GM21528 (cell line): ENCODE measurements at regions not wholly inside any gene's neighbourhood (a gene's known extent, or its start where the extent isn't known, plus 50 kb on each side); places are given as distances from the start of the nearest gene placed in this dataset.
A peak's percentile ranks its signal among the peaks of the same experiment; 100 is the strongest.
"Not testable (repeated sequence)": the region's sequence is repeated elsewhere in the genome, so short reads cannot be mapped to it uniquely, and the experiment has no call there.

Source experiments
- ATAC-seq: cut with Tn5 transposase; IDR thresholded peaks from one replicate; pipeline ENCODE4 v1.9.1; 2021; ENCODE audit warnings: mild to moderate bottlenecking, moderate library complexity; ENCODE audit not compliant: unreplicated experiment, low FRiP score

DNA sequence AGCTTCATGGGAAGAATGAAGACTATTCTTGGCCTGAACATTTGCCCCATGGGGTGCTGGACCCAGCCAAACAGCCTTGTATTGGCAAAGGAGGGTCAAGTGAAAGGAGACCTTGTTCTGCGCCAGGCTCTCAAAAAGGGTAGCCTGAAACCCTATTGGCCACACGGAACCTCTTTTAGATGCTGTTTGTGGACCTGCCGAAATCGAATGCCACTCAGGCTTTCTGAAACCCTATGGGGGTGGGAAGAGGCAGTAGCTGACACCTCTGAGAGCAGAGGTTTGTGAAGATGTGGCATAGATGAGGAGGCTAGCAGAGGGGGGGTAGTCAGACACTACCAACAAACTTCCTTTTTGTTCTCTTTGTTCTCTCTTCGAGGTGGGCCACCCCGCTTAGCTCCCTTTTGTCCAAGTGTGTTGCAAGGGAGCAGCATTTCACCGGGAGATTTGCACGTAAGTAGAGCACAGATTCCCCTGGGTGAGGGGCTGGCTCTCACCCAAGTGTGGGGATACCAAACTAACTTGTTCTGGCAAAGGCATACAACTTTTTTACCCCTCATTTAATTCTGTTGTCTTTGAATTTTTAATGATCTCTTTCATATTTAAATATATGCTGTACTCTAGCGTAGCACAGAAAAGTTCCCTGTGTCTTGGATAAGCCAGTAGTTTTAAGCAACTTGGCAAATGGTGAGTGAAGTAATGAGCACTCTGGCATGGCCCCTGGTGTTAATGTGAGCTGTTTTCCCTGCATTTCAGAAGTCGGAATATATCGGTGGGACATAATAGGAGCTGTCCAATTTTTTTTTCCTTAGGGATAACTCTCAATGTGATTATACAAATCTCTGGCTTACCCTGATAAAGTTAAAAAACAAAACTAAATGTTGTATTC is 107.7 kb downstream of the SEPTIN7 start:
- ATAC-seq = no peak

DNA sequence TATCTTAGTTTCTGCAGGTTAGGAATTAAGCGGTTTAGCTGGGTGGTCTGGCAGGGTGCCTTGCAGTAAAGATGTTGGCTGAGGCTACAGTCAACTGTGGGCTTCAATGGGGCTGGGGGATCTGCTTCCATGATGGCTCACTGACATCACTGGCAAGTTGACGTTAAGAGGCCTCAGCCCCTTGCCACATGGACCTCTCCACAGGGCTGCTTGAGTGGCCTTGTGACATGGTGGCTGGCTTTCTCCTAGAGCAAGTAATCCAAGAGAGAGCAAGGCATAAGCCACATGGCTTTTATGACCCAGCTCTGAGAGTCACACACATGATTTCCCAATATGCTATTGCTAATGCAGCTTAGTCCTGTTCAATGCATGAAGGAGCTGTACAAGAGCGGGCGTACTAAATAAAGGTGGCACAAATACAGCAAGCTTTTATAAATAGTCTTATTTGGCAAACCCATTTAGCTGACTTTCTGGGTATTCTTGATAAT is 109.1 kb downstream of the SEPTIN7 start:
- ATAC-seq = no peak

DNA sequence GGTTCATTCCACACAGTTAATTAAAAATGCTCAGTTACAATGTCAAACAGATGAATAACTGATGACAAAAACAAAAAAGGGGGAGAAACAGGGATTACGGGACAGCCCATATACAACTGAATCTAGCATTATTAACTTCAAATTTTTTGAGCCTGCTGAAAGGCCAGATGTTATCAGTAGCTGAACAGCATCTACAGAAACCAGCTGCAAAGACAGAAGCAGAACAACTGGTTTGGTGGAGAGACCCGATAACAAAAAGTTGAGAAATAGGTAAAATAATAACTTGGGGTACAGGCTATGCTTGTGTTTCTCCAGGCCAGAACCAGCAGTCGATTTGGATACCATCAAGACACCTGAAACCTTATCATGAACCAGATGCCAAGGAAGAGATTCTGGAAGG is 109.8 kb downstream of the SEPTIN7 start:
- not testable (repeated sequence) for ATAC-seq

DNA sequence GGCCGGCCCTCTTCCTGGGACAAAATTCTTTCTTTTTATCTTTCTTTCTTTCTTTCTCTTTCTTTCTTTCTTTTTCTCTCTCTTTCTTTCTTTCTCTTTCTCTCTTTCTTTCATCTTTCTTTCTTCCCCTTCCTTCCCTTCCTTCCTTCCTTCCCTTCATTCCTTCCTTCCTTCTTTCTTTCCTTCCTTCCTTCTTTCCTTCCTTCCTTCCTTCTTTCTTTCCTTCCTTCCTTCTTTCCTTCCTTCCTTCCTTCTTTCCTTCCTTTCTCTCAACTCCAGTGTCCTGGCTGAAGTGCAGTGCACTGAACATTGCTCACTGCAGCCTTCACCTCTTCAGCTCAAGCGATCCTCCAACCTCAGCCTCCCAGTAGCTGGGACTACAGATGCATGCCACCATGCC is 112.5 kb downstream of the SEPTIN7 start:
- ATAC-seq = not testable (repeated sequence)

DNA sequence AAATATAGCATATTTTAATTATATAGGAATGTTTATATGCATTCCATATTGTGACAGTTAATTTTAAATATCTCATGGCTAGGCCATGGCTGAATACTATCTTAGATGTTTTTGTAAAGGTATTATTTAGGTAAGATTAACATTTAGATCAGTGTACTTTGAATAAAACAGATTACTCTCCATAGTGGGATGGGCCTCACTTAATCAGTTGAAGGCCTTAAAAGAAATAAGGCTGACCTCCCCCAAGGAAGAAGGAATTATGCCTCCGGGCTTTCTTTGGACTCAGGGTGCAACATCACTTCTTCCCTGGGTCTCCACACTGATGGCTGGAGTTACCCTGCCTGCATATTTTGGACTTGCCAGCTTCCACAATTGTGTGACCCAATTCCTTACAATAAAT is 113.4 kb downstream of the SEPTIN7 start:
- not testable (repeated sequence) for ATAC-seq

DNA sequence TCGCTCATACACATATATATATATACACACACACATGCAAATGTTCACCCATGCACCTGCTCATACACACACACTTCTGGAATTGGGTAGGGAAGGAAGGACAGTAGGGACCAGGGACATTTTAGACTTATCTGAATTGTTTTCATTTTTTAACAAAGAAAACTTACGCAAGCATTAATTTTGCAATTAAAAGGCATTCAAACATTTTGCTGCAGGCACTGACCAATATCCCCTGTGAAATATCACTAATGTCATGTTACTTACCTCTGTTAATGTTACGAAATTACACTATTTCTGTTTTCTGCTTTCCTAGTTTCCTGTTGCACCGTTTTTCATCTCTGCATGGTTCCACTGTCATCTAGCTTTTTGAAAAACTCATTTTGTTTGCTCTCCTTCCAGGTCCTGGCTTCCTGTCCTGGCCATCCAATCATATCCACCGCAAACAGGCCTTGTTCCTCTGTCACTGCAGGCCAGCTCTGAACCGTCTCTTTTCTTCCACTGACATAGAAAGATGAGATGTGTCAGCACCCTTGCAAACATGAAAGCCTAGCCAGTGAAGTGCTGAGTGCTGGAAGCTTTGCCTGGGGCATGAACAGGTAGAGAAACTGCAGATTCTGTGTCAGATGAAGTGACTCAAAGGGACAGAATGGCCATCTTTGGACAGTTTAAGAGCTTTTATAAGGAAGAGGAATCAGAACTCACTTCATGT is 114.5 kb downstream of the SEPTIN7 start:
- ATAC-seq = not testable (repeated sequence)

DNA sequence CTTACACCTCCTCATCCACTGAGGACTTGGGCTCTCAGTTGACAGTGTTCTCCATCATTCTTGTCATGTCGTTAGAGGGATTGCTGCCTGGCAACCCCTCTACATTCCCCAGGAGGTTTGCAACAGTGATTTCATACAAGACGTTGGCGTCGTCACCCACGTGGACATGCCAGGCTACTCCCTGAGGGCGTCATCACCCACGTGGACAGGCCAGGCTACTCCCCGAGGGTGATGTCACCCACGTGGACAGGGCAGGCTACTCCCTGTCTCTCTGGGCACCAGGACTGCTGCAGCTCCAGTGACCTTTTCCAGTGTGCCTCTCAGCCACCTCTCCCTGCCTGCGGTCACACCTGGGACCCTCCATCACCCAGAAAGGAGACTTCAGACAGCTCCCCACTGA is 117.4 kb downstream of the SEPTIN7 start:
- not testable (repeated sequence) for ATAC-seq

DNA sequence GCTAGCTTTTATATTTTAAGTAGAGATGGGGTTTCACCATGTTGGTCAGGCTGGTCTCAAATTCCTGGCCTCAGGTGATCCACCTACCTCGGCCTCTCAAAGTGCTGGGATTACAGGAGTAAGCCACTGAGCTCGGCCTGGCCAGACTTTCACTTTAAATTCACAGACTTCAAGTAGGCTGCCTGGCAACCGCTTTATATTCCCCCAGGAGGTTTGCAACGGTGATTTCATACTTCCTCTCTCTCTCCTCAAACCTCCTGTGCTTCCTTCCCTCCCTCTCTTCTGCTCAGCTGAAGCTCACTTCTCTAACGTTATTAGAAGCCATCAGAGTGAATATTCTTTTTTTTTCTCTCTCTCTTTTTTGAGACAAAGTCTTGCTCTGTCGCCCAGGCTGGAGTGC is 118.8 kb downstream of the SEPTIN7 start:
- ATAC-seq = peak; percentile 61

DNA sequence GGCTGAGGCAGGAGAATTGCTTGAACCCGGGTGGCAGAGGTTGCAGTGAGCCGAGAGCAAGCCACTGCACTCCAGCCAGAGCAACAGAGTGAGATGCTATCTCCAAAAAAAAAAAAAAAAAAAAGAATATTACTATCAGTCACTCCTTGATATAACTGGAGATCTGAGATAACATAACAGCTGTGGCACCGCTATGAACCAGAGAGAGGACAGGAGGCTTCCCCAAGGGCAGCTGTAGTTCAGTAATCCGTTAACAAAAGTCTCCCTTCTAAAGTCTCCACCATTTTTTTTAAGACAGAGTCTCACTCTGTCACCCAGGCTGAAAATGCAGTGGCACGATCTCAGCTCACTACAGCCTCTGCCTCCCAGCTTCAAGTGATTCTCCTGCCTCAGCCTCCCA is 120.5 kb downstream of the SEPTIN7 start:
- ATAC-seq = not testable (repeated sequence)

DNA sequence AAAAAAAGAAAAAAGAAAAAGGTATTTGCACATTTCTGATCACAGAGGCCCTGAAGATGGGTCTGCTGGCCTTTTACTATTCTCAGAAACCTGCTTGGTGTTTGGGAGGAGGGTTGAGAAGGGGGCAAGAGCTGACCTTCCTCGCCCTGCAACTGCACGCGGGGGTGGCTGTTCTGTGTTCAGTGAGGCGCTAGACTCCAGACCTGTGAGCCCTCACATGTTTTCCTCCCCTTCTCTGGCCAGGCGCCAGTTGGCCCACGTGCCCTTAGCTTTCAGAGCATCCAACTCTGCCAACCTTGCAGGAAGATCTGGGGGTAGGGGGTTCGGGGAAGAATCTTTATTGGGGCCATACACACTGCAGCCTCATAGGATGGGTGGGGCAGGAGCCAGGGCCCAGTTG is 123.8 kb downstream of the SEPTIN7 start:
- not testable (repeated sequence) for ATAC-seq

DNA sequence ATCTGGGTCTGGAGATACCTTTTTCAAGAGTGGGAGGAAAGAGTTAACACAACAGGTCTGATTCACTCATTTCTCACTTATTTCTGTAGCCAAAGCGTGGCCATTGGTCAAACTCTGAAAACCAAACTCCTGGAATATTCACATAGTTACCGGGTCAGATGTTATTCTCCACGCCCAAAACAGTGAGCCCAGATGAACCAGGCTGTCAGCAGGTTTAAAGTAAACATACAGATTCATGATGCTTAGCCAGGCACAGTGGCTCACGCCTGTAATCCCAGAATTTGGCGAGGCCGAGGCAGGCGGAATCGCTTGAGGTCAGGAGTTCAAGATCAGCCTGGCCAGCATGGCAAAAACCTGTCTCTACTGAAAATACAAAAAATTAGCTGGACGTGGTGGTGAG is 126.1 kb downstream of the SEPTIN7 start:
- not testable (repeated sequence) for ATAC-seq

DNA sequence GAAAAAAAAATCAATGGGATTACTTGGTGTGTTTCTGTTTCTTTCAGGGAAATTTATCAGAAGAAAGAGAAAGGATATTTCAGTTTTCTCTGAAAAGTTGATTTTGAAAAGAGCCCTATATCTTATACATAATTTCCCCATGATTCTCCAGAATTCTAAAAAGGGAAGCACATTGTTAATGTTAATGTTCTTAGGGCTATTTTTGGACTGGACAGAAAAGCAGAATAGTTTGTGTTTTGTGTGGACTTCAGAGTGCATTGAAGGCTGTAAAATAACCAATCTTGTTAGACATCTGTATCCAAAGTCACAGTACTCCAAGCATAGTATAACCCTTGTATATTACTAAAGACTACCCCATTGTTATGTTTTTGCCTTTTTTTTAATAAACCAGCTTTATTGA is 130.3 kb downstream of the SEPTIN7 start:
- not testable (repeated sequence) for ATAC-seq

DNA sequence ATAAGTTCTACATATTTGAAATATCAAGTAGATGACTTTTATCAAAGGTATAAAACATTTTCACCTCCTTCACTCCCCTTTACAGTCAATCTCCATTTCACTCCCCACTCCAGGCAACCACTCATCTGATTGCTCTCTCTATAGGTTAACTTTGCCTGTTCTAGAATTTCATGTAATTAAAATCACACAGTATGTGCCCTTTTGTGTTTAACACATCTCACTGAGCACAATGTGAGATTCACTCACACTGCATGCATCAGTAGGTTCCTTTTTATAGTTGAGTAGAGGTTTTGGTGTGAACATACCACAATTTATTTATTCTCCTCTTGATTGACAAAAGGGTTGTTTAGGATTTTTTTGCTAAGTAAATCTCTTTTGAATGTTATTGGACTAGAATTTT is 130.7 kb downstream of the SEPTIN7 start:
- not testable (repeated sequence) for ATAC-seq

DNA sequence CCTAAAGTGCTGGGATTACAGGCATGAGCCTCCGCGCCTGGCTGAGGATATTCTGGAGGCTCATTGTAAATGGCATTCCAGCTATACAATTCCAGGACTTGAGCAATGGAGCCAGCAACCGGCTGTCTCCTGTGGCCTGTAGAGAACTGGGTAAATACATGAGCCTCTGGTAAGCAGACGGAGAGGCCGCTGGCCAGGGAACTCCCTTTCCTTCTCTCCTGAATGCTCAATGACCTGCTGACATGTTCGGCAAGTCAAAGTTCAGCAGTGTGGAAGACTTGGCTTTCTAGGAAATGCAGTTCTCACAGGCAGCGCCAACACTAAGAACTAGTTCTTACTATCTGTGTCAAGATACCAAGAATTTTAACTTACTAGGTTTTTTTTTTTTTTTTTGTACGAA is 139.8 kb downstream of the SEPTIN7 start:
- ATAC-seq = not testable (repeated sequence)

DNA sequence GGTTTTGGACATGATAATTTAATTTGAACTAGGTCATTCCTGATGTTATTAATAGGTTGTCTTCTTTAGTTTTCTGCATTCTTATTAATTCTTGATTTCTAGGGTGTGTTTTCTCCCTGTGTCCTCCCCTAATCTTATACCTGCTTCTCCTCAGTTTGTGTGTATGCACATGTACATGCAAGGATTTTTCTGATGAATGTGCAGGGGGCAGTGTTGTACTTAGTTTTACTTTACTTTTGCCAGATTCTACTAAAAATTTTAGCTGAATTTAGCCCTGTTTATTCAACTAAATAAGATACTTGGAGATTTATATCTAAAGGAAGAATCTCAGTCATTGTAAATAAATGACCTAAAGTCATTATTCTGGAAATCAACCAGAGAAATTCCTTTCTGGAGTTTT is 144.8 kb downstream of the SEPTIN7 start:
- not testable (repeated sequence) for ATAC-seq

DNA sequence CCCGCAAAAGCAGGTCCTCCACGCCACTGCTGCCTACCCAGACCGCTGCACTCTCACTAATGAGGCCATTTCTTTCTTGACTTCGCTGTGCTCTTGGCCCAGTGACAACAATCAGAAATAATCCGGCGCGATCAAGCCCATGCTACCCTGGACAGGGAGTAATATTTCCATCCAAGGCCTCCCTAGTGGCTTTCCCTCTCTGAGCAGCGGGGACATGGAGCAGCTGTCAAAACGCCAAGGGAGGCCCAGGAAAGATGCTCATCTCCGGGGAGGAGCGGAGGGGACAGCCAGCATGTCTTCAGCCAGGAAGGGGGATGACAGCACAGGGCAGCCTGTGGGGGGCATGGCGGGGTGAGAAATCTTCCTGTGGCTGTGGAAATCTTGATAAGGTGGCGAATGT is 154.9 kb downstream of the SEPTIN7 start:
- ATAC-seq = not testable (repeated sequence)

DNA sequence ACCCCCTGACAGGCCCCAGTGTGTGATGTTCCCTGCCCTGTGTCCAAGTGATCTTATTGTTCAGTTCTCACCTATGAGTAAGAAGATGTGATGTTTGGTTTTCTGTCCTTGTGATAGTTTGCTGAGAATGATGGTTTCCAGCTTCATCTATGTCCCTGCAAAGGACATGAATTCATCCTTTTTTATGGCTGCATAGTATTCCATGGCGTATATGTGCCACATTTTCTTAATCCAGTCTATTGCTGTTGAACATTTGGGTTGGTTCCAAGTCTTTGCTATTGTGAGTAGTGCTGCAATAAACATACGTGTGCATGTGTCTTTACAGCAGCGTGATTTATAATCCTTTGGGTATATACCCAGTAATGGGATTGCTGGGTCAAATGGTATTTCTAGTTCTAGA is 156.1 kb downstream of the SEPTIN7 start:
- ATAC-seq = not testable (repeated sequence)

DNA sequence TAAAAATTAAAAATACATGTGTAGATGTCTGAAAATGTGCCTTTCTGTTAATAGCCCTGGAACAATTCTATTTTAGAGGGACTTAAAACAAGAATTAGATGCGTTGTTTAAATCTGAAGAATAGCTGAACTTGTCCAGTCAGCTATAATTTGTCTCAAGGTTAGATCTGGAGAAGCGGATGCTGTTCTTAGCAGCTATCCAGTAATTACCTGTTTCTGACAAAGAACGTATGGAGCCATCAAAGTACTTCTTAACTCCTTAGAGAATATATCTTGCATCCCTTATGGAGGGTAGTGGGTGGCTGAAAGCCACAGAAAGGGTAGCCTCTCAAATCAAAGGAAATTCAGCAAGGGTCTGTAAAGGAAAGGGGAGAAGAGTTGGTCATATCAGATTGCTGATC is 160.4 kb downstream of the SEPTIN7 start:
- not testable (repeated sequence) for ATAC-seq

DNA sequence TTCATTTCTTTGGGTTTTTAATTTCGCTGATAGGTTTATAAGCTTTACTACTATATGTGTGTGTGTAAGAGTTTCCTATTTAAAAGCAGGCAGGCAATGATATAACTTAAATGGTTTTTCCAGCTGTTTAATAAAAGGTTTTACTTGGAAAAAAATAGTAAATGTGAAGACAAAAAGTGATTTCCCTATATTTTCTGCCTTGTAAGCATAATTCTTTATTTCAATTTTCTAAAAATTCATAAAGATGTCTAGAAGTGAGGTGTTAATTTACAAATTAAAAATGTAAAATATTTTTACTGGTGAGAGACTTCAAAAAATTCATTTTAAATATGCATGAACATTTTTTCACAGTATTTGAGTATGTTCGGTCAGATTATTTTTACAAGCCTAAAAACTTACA is 161.8 kb downstream of the SEPTIN7 start:
- not testable (repeated sequence) for ATAC-seq

DNA sequence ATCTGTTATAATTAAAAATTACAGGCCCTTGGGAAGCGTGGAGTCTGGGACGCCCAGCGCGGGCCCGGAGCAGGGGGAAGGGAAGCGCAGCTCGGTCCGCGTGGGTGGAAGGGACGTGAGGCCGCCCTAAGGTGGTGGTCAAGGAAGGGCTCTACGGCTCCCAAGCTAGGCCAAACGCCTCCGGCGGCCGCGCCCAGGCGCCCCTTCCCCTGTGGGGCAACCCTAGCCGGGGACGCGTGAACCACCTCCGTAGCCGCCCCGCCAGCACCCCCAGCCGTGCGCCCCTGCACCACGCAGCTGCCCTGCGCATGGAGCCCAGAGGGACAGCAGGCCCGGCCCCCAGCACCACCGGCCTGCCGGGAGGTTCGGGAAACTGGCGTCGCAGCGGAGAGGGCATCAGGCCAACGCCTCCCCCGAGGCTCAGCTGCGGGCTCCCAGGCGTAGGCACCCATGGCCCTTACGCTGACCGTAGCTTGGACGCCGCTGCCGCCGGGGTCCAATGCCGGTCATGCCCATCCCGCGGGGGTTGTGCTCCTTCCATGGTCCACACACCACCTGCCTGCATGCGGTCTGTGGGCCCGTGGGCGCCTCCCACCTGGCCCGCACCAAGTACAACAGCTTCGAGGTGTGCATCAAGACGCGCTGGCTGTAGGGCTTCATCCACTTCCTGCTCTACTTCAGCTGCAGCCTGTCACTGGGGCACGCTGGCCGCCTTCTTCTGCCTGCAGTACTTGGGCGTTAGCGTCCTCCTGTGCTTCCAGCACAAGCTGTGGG is 166.7 kb downstream of the SEPTIN7 start:
- ATAC-seq = no peak
